SK-N-SH (cell line): ENCODE measurements at regions not wholly inside any gene's neighbourhood (a gene's known extent, or its start where the extent isn't known, plus 50 kb on each side); places are given as distances from the start of the nearest gene placed in this dataset.

Experiments
- GABPA ChIP-seq: IDR thresholded peaks from 2 replicates; pipeline ENCODE4 v1.4.0; 2012; ENCODE audit warnings: low read depth, mild to moderate bottlenecking
- POLR2AphosphoS5 ChIP-seq: IDR thresholded peaks from 2 replicates; pipeline ENCODE4 v1.6.1; 2012; ENCODE audit warnings: low read depth, low read length
- RFX5 ChIP-seq: IDR thresholded peaks from 2 replicates; pipeline ENCODE4 v1.6.1; 2012; ENCODE audit warnings: mild to moderate bottlenecking, improper control_type of control experiment, low read length
- SIN3A ChIP-seq: IDR thresholded peaks from 2 replicates; pipeline ENCODE4 v1.6.1; 2012; ENCODE audit warnings: low read depth, mild to moderate bottlenecking, low read length, moderate library complexity, borderline replicate concordance
- TF ChIP-seq, protein P1 (sequence below): fragments of 200-600 bp; sonication (generic); IDR thresholded peaks from 2 replicates; pipeline ENCODE4 v1.6.1; 2017; ENCODE audit warnings: antibody characterized with exemption, mild to moderate bottlenecking, moderate library complexity
- TF ChIP-seq, protein P2 (sequence below): IDR thresholded peaks from 2 replicates; pipeline ENCODE4 v1.4.0; 2012; ENCODE audit warnings: low read depth, borderline replicate concordance
- TF ChIP-seq, protein P3 (sequence below): IDR thresholded peaks from 2 replicates; pipeline ENCODE4 v1.4.0; 2012; ENCODE audit warnings: low read depth
- TF ChIP-seq, protein P4 (sequence below): IDR thresholded peaks from 2 replicates; pipeline ENCODE4 v1.6.1; 2012; ENCODE audit warnings: mild to moderate bottlenecking, low read depth, low read length, moderate library complexity
- TF ChIP-seq, protein P5 (sequence below): fragments of 150-350 bp; IDR thresholded peaks from 2 replicates; pipeline ENCODE4 v1.6.1; 2017; ENCODE audit warnings: antibody characterized with exemption, low read length, low read depth, borderline replicate concordance

DNA sequence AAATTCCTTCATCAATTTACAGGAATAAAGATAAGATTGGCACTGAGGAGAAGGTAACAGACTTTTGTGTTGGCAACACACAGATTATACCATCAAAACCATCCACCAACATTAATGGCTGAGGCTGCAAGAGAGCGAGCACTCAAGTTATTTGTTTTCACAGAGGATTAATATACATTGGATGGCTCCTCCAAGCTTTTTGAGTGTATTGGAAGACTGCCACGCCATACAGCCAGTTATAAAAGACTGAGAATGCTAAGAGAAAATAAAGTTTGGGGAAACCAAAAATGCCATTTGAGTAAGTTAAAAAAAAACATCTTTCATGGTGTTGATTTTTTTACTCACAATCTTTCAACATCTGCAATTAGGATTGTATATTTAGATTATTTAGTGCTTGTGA lies 973.8 kb upstream of the SLC35B3 start:
- TF ChIP-seq, protein P1, sequence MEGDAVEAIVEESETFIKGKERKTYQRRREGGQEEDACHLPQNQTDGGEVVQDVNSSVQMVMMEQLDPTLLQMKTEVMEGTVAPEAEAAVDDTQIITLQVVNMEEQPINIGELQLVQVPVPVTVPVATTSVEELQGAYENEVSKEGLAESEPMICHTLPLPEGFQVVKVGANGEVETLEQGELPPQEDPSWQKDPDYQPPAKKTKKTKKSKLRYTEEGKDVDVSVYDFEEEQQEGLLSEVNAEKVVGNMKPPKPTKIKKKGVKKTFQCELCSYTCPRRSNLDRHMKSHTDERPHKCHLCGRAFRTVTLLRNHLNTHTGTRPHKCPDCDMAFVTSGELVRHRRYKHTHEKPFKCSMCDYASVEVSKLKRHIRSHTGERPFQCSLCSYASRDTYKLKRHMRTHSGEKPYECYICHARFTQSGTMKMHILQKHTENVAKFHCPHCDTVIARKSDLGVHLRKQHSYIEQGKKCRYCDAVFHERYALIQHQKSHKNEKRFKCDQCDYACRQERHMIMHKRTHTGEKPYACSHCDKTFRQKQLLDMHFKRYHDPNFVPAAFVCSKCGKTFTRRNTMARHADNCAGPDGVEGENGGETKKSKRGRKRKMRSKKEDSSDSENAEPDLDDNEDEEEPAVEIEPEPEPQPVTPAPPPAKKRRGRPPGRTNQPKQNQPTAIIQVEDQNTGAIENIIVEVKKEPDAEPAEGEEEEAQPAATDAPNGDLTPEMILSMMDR = no peak
- TF ChIP-seq SIN3A (no peak), POLR2AphosphoS5 (no peak), RFX5 (no peak), GABPA (no peak)
- TF ChIP-seq, protein P2, sequence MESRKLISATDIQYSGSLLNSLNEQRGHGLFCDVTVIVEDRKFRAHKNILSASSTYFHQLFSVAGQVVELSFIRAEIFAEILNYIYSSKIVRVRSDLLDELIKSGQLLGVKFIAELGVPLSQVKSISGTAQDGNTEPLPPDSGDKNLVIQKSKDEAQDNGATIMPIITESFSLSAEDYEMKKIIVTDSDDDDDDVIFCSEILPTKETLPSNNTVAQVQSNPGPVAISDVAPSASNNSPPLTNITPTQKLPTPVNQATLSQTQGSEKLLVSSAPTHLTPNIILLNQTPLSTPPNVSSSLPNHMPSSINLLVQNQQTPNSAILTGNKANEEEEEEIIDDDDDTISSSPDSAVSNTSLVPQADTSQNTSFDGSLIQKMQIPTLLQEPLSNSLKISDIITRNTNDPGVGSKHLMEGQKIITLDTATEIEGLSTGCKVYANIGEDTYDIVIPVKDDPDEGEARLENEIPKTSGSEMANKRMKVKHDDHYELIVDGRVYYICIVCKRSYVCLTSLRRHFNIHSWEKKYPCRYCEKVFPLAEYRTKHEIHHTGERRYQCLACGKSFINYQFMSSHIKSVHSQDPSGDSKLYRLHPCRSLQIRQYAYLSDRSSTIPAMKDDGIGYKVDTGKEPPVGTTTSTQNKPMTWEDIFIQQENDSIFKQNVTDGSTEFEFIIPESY = no peak
- TF ChIP-seq, protein P3, sequence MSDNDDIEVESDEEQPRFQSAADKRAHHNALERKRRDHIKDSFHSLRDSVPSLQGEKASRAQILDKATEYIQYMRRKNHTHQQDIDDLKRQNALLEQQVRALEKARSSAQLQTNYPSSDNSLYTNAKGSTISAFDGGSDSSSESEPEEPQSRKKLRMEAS = no peak
- TF ChIP-seq, protein P4, sequence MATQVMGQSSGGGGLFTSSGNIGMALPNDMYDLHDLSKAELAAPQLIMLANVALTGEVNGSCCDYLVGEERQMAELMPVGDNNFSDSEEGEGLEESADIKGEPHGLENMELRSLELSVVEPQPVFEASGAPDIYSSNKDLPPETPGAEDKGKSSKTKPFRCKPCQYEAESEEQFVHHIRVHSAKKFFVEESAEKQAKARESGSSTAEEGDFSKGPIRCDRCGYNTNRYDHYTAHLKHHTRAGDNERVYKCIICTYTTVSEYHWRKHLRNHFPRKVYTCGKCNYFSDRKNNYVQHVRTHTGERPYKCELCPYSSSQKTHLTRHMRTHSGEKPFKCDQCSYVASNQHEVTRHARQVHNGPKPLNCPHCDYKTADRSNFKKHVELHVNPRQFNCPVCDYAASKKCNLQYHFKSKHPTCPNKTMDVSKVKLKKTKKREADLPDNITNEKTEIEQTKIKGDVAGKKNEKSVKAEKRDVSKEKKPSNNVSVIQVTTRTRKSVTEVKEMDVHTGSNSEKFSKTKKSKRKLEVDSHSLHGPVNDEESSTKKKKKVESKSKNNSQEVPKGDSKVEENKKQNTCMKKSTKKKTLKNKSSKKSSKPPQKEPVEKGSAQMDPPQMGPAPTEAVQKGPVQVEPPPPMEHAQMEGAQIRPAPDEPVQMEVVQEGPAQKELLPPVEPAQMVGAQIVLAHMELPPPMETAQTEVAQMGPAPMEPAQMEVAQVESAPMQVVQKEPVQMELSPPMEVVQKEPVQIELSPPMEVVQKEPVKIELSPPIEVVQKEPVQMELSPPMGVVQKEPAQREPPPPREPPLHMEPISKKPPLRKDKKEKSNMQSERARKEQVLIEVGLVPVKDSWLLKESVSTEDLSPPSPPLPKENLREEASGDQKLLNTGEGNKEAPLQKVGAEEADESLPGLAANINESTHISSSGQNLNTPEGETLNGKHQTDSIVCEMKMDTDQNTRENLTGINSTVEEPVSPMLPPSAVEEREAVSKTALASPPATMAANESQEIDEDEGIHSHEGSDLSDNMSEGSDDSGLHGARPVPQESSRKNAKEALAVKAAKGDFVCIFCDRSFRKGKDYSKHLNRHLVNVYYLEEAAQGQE = no peak
- TF ChIP-seq, protein P5, sequence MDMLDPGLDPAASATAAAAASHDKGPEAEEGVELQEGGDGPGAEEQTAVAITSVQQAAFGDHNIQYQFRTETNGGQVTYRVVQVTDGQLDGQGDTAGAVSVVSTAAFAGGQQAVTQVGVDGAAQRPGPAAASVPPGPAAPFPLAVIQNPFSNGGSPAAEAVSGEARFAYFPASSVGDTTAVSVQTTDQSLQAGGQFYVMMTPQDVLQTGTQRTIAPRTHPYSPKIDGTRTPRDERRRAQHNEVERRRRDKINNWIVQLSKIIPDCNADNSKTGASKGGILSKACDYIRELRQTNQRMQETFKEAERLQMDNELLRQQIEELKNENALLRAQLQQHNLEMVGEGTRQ = no peak
